NOMO-1 treated with DMSO at 0.1 percent for 48 hours (cell line): ENCODE measurements at regions not wholly inside any gene's neighbourhood (a gene's known extent, or its start where the extent isn't known, plus 50 kb on each side); places are given as distances from the start of the nearest gene placed in this dataset.

Experiments used
- DNase-seq: peaks from one replicate; lab custom pipeline; 2025; ENCODE audit not compliant: unreplicated experiment; lab: John Stamatoyannopoulos, UW

DNA sequence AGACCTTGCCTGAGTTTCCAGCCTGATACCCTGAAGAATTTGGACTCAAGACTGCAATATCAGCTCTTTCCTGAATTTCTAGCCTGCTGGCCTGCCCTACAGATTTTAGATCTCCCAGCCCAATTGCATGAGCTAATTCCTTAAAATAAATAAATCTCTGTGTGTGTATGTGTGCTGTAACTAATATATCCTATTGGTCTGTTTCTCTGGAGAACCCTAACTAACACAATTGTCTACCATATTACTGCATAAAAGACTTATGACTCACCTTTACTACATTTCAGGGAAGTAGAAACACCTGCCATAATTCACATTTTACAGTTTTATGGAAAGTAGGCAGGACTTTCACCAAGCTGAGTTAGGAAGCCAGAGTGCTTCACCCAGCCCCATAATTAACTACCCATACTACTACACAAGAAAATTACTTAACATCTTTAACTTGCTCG is 90.7 kb upstream of the BEND6 start:
- no peak for DNase-seq

DNA sequence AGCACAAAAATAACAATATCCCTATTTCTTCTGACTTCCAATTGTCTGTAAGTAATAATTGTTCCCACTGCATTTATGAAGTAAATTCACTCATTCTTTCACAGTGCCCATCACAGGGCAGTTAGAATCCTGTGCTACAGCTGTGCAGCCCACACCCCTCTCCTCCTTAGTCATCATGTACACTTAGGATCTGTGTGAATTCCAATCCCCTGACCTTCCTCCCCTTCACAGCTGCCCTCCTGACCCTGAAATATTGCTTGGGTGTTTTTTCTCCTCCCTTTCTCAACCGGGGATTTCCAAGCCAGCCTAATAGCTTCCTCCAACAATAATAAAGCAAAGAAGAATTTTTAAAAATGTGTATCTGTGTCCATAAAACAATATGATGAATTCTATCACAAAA is 91.5 kb upstream of the BEND6 start:
- DNase-seq: no peak

DNA sequence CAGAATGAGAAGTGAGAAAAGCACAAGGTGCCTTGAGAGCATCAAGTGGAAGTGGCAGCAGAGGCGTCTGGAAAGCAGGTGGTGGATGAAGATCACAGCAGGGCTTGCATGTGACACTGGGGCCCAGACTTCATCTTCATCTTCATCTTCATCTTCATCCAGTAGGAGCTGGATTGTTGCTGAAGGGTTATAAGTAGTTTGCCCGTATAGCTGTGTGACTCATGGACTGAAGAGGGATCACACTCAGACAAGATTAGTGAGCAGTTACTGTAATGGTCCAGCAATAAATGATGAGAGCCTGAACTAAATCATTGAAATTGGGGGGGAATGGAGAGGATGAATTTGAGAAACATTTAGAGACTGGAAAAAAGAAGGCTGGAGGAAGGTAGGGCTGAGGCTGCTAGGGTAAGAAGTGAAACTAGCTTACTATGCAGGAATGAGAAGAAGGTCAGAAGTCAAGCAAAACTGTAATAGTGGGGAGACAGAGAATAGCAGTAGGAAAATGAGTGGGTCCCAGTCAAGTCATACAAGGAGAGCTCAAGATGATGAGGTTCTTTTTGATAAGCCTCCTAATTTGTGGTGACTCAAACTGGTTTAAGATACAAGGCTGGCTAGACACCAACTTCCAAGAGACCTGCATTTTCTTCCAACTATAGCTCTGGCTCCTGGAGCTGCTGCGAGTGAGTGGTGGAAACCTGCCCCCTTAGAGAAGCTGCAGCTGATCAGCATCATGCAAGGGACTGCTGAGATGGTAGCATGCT is 92.3 kb upstream of the BEND6 start:
- no peak for DNase-seq

DNA sequence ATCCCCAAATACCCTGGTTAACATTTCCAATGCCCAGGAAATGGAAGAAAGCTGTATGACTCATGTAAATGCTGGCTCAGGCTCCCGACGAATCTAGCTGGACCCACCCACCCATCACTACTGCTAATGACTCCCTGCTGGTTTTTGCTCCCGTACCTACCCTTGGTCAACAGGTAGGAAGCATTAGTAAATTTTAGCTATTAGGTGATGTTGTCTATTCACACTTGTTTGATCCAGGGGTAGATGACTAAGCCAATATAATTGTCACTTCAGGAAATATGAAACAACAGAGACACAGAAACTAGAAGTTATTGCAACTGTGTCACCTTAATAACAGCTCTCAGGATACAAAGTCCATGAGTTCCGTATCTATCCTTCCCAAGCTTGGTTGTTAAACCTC is 94.4 kb upstream of the BEND6 start:
- no peak for DNase-seq

GRCh38 chr6:56856036-56856580 is 98.8 kb upstream of the BEND6 start:
- DNase-seq: peak; percentile 30

DNA sequence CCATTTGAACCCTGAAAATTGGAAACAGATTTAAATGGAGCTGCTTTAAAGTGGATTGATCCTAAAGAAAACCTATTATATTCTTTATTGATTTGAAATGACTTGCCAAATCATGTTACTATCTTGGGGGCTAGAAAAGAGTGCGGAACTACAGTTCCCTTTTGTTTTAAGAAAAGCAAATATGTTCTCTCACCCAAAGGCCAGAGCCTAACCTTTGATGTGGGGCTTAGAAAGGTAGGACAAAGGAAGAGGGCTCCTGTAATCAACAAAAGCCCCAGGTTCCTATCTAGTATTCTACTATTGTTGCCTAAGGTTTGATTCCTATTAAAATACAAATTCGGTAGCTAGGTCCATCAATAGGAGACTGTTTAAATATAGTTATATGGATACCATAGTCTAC is 100.8 kb upstream of the BEND6 start:
- DNase-seq: no peak

DNA sequence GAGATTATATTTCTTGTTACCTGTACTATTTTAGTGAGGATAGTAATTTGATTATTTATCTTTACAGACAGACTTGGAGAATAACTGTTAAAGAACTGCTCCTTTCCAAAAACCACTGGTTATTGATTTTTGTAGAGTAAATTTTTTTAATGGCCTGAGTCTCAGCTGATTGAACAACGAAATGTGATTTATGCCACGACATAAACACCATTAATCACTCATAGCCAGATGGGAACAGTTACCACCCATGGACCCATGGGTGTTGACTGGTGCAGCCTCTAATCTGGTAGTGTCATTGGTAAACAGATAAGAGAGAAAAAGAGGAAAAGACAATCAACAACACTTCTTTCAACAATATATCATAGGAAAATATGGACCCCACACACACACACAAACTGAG is 101.4 kb upstream of the BEND6 start:
- no peak for DNase-seq

- DNase-seq: no peak
Measured at GRCh38 chr6:56852260-56853010, 102.5 kb upstream of the BEND6 start.

- peak; percentile 66 for DNase-seq
Measured at GRCh38 chr6:56851541-56852259, 103.2 kb upstream of the BEND6 start.

DNA sequence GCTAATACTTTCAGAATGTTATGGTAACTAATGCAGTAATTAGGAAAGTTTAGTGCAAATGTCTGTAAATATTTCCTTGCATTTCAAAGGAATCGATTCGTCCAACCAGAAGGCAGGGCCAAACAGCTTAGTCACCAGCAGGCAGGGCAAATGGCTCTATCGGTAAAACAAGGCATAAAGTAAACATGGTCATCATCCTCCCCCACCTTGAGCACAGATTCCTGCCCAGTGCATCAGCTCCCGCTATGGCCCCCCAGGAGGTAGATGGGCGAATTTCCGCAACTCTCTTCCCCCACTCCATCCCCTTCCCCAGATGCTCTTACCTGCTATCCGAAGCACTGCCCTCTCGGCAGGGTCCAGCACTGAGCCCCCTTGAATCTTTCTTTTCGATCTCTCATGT is 103.8 kb upstream of the BEND6 start:
- no peak for DNase-seq

GRCh38 chr6:56850626-56851025 is 104.3 kb upstream of the BEND6 start:
- no peak for DNase-seq

GRCh38 chr6:56849896-56850295 is 105.0 kb upstream of the BEND6 start:
- no peak for DNase-seq

DNA sequence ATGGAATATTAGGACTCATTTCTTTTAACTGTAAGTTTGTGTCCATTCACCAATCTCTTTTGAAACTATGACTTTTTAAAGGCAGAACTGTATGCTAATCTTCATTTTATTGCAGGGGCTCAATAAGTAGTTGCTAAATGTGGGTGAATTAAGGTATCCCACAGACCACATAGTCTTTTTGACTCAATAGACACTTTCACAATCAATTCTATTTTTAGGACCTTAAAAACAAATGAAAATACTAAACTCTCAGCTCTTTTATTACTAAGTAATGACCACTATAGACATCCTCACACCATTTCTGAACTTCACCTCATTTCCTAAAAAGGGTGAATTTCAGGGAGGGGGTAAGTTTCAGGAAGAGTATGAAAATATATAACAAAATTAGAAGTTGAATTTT is 106.8 kb upstream of the BEND6 start:
- DNase-seq: peak; percentile 44

- DNase-seq: no peak
Measured at GRCh38 chr6:56845032-56845431, 109.9 kb upstream of the BEND6 start.

DNA sequence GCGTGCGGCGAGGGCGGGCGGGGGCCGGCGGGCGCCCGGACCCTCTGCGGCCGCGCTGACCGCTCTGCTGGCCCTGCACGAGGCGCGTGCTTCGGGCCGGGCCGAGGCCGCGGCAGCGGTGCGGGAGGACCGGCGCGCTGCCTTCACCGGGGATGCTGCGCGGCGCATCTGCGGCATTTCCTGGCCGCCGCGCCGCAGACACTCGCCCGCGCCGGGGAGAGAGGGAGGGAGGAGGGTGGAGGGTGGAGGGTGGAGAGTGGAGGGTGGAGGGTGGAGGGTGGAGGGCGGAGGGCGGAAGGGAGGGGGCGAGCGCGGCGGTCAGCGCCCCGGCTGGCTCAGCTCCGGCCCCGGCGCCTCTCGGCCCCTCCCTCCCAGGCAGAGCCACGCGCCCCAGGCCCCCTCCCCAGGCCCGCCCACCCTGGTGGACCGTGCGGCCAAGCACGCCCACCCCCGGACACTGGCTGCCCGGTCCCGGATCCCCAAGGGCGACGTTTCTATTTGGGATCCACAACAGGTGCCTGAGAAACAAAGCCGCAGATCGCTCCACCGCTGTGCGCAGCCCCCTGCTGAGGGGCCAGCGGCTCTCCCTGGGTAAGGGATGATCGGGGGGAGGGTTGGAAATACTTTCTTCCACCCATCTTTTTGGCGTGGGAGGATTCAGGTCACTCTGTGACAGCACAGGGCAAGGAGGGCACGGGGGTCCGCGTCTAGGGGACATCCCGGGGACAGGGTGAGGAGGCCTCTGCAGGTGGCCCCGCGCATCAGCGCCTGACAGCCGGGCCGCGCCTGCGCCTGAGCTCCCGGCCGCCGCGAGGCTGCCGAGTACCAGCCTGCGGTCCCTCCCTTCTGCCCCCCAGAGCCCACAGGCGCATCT is 111.2 kb upstream of the BEND6 start:
- DNase-seq: peak; percentile 69

GRCh38 chr6:56842686-56843475 is 112.0 kb upstream of the BEND6 start:
- DNase-seq: peak; percentile 28

- DNase-seq: no peak
Measured at GRCh38 chr6:56841751-56842150, 113.2 kb upstream of the BEND6 start.

DNA sequence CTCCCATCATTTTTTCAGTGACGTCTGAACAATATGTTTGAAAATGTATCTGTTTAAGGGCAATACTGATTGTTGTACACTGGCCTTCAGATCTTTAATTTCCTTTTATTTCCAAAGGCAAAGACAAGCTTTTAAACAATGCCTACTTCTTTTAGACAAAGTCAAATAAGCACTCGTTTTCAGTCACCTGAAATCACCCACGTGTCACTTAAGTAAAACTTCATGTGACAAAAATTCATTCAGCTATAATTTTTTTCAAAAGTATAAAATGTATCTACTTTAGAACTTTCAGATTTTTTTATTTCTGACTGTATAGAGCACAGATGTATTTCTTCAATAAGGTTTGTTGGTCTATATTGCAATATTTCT is 113.5 kb upstream of the BEND6 start:
- no peak for DNase-seq

DNA sequence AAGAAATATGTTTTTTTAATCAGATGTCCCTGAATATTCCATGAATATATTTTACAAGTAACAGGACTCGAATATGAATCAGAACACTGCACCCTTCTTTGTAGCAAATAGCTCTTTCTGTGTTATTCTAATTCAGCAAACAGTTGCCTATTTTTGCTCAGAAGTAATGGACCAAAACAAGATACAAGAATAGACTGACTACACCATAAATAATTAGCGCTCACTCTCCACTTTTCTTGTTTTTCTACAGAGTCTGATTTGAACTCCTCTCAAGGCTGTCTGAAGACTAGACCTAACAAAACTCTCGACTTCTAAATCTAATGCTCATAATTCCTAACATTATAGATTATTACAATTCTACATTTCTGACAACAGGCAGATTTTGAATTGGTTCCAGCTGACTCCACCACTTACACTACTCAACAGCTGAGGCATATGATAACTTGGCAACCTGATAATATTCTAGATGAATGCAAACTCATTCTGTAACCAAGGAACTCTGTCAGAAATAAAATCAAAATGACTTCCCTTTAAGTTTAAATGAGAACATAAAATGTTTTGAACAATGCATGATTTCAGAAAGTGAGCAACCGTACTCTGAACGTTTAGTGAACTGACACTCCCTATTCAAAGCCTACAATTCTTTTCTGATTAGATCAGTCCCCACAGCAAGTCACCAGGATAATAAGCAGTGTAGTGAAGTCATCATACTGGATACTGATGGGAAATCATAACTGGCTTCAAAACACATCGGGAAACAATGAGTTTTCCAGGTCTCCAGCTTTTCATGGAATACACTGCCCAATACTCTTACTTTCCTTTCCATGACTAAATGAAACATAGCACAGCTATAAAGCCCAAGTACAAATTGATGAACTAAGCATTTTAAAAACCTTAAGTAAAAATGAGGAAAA is 114.2 kb upstream of the BEND6 start:
- DNase-seq: no peak
